Mucosa of descending colon (tissue), 3 donors: ENCODE measurements at regions not wholly inside any gene's neighbourhood (a gene's known extent, or its start where the extent isn't known, plus 50 kb on each side); places are given as distances from the start of the nearest gene placed in this dataset.

ENCODE experiments used
- ATAC-seq: fragments of 200-7000 bp; cut with Tn5 transposase; one replicate; pipeline ENCODE4 v1.9.1; 2020; ENCODE audit warnings: mild to moderate bottlenecking, moderate library complexity
- DNase-seq, 3 donors: peaks; one replicate each; pipeline ENCODE4 v3.0.0-alpha.2; 2020
- H3K36me3 ChIP-seq: fragments of 200-600 bp; one replicate; pipeline ENCODE4 v1.8.0; 2021; ENCODE audit warnings: low read depth, mild to moderate bottlenecking
- H3K4me1 ChIP-seq: fragments of 200-600 bp; one replicate; pipeline ENCODE4 v1.8.0; 2021; ENCODE audit warnings: low read depth, mild to moderate bottlenecking
- H3K4me3 ChIP-seq: fragments of 200-600 bp; one replicate; pipeline ENCODE4 v1.8.0; 2021; ENCODE audit warnings: mild to moderate bottlenecking
- H3K9me3 ChIP-seq: fragments of 200-600 bp; one replicate; pipeline ENCODE4 v1.8.0; 2021; ENCODE audit warnings: mild to moderate bottlenecking
- CTCF ChIP-seq: fragments of 200-600 bp; IDR thresholded peaks from one replicate; pipeline ENCODE4 v1.8.0; 2022; ENCODE audit warnings: antibody characterized with exemption, mild to moderate bottlenecking
- intact Hi-C, 2 donors: fragments of 100-400 bp; cut with DNase I in 1 of 2; cut with micrococcal nuclease in 1 of 2; formaldehyde crosslinking; loops; one replicate each; pipeline versions ENCODE4 v1.11.0 to v1.11.1; 2022; cut with DNase I, micrococcal nuclease
- donor health status: DM: no; HTN: no; CAD: no; lungs with moderate emphysema.
- donor health status: DM: no; HTN: no; CAD: no.
- donor health status: DM: no; HTN: yes; CAD: no.

GRCh38 chr7:45511721-45512597 is 62.2 kb upstream of the ADCY1 start:
- no peaks in the 10 kb centered on the region for H3K36me3 ChIP-seq
- no peak overlapping the region for H3K4me3 ChIP-seq
- ATAC-seq (no peak), DNase-seq (no peak)
- intact Hi-C loops, result no loop called here
- H3K9me3 ChIP-seq, result peaks cover 18% of the 10 kb centered on the region
- TF ChIP-seq CTCF, result no peak
- no peaks in the 10 kb centered on the region for H3K4me1 ChIP-seq

- no peaks in the 10 kb centered on the region for H3K4me1 ChIP-seq
- H3K9me3 ChIP-seq, result peaks cover 6% of the 10 kb centered on the region
- DNase-seq, result no peak
- no peak for TF ChIP-seq CTCF
- H3K4me3 ChIP-seq, result no peak overlapping the region
- intact Hi-C loops, result no loop called here
- no peaks in the 10 kb centered on the region for H3K36me3 ChIP-seq
- no peak for ATAC-seq
These were observed 59.2 kb upstream of the ADCY1 start for GRCh38 chr7:45514944-45515343.

- no peak for TF ChIP-seq CTCF
- H3K4me3 ChIP-seq, result no peak overlapping the region
- DNase-seq (no peak), ATAC-seq (no peak)
- no peaks in the 10 kb centered on the region for H3K36me3 ChIP-seq
- H3K9me3 ChIP-seq, result peaks cover 6% of the 10 kb centered on the region
- intact Hi-C loops, result no loop called here
- H3K4me1 ChIP-seq, result no peaks in the 10 kb centered on the region
These were observed 58.8 kb upstream of the ADCY1 start for GRCh38 chr7:45515346-45515745.
